ENCODE measurements at regions not wholly inside any gene's neighbourhood (a gene's known extent, or its start where the extent isn't known, plus 50 kb on each side); places are given as distances from the start of the nearest gene placed in this dataset.
"Not testable (repeated sequence)": the region's sequence is repeated elsewhere in the genome, so short reads cannot be mapped to it uniquely, and the experiment has no call there.

DNA sequence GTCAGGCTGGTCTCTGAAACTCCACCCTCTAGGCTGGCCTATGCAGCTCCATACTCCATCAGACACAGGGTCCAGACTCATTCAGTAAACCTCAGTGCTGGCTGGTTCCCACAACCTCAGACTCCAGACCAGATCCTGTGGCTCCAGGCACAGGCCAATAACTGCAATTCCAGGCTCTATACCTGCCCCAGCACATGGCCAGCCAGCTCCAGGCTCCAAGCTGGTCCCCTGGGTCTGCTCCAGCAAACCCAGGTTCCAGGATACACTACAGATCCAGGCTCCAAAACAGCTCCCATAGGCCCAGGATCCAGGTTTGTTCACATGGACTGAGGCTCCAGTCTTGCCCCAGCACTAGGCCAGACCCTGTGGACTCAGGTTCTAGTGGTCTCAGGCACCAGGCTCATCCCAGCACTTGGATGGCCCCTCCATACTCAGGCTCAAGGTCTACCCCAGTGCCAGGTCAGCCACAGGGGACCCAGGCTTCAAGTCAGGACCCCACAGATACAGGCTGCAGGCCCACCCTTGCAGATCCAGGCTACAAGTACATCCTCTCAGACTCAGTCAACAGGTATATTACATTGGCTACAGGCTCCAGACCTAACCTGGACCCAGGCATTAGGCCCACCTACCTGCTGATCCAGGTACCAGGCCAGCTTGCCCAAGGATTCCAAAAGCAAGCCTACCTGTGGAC is 117.6 kb upstream of the TMEM170B start:
- no peak for DNase-seq (ENCODE audit: extremely low read depth, low read depth)
- TF ChIP-seq, protein P1, sequence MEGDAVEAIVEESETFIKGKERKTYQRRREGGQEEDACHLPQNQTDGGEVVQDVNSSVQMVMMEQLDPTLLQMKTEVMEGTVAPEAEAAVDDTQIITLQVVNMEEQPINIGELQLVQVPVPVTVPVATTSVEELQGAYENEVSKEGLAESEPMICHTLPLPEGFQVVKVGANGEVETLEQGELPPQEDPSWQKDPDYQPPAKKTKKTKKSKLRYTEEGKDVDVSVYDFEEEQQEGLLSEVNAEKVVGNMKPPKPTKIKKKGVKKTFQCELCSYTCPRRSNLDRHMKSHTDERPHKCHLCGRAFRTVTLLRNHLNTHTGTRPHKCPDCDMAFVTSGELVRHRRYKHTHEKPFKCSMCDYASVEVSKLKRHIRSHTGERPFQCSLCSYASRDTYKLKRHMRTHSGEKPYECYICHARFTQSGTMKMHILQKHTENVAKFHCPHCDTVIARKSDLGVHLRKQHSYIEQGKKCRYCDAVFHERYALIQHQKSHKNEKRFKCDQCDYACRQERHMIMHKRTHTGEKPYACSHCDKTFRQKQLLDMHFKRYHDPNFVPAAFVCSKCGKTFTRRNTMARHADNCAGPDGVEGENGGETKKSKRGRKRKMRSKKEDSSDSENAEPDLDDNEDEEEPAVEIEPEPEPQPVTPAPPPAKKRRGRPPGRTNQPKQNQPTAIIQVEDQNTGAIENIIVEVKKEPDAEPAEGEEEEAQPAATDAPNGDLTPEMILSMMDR (IDR thresholded peaks at IDR 0.05; ENCODE audit: low read depth, low read length) = no peak

DNA sequence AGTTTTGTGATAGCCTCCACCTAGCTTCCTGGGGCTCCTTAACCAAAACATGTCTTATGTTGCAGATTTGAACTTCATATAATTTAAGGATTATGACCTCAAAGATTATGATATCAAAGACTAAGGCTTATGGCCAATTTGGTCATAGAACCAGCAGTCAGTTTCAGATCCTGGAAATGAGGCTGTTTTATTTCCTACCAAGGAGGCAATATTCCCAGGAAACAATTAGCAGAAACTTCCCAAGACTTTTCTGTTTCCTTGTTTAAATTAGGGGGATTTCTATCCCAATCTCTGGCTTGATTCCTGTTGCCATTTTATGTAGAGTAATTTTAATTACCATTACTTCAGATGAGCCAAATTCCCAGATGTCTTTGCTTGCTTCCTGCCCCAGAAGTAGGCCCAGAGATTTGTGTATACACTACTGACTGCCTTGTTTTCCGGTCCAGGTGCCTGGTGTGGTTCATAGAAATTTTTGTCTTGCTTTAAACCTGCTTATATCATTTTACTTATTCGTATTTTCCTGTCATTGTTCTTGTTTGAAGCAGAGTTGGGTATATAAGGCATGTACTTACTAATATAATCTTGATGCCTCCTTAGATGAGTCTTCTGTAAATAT is 119.2 kb upstream of the TMEM170B start:
- TF ChIP-seq, protein P1 (IDR thresholded peaks at IDR 0.05; ENCODE audit: low read depth, low read length) = no peak
- no peak for DNase-seq (ENCODE audit: extremely low read depth, low read depth)

- DNase-seq (ENCODE audit: extremely low read depth, low read depth) = no peak
- TF ChIP-seq, protein P1 (IDR thresholded peaks at IDR 0.05; ENCODE audit: low read depth, low read length) = no peak
Measured at GRCh38 chr6:11416936-11417576, 120.5 kb upstream of the TMEM170B start.

DNA sequence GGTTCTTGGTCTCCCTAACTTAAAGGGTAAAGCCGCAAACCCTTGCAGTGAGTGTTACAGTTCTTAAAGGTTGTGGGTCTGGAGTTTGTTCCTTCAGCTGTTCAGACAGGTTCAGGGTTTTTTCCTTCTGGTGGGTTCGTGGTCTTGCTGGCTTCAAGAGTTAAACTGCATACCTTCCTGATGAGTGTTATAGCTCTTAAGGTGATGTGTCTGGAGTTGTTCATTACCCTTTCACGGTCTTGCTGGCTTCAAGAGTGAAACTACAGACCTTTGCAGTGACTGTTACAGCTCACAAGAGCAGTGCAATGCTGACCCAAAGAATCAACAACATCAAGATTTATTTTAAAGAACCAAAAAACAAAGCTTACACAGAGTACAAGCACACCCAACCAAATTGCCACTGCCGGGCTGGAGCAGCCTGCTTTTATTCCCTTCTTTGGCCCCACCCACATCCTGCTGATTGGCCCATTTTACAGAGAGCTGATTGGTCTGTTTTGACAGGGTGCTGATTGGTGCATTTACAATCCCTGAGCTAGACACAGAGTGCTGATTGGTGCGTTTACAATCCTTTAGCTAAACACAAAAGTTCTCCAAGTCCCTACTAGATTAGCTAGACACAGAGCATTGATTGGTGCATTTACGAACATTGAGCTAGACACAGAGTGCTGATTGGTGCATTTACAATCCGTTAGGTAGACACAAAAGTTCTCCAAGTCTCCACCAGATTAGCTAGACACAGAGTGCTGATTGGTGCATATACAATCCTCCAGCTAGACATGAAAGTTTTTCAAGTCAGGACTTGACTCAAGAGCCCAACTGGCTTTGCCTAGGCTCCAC is 121.2 kb upstream of the TMEM170B start:
- not testable (repeated sequence) for DNase-seq (ENCODE audit: extremely low read depth, low read depth)

GRCh38 chr6:11415557-11415956 is 122.0 kb upstream of the TMEM170B start:
- no peak for DNase-seq (ENCODE audit: extremely low read depth, low read depth)
- TF ChIP-seq, protein P1 (IDR thresholded peaks at IDR 0.05; ENCODE audit: low read depth, low read length) = no peak

DNA sequence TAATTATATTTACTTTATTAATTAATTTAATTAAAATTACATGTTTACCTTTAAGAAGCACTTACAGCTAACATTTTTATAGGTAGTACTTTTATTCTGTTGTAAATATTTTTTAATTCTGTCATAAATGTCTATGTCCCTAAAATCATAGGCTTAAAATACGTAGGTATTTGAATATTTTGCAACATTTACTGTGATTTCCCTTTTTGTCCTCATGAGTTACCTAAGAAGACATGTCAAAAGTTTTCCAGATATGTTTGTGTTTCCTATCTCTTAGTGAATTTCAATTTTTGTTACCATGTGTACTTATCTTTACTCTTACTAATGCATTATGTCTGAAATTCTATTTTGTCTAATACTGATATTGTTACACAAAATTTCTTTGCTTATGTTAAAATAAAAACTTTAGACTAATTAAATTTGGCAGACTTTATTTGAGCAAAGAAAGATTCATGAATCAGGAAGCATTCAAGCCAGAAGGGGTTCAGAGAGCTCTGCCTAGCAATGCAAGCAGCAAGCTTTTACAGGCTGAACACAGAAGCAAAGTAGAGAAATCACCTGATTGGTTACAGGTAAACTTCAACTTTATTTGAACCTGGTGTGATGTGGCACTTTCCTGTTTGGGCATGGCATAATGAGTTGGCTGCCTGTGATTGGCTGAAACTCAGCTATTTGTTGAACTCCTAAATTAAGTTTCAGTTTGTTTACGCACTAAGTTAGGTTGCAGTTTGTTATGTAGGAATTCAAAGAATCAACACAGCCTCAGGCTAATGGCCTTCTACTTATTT is 123.2 kb upstream of the TMEM170B start:
- TF ChIP-seq, protein P1 (IDR thresholded peaks at IDR 0.05; ENCODE audit: low read depth, low read length) = no peak
- DNase-seq (ENCODE audit: extremely low read depth, low read depth) = no peak

DNA sequence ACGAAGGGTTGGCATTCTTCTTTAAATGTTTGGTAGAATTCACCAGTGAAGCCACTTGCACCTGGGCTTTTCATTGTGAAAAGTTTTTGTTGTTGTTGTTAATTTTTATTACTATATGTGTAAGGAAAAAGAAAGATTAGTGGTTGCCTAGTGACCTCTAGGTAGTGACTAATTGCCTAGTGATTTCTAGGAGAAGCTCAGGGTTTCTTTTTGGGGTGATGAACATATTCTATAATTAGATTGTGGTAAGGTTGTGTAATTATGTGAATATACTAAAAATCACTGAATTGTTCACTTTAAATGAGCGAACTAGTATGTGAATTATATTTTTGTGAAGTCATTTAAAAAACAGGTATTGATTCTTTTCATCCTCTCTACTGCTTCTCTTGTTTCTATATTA is 123.8 kb upstream of the TMEM170B start:
- TF ChIP-seq, protein P1 (IDR thresholded peaks at IDR 0.05; ENCODE audit: low read depth, low read length) = no peak
- DNase-seq (ENCODE audit: extremely low read depth, low read depth) = no peak

All from AG09319 (cell line).